ENCODE measurements at regions not wholly inside any gene's neighbourhood (a gene's known extent, or its start where the extent isn't known, plus 50 kb on each side); places are given as distances from the start of the nearest gene placed in this dataset.

- TF ChIP-seq CTCF (IDR thresholded peaks at IDR 0.05; ENCODE audit: low read depth, low read length): no peak
- H3K4me3 ChIP-seq (ENCODE audit: low read depth, low read length): no peak overlapping the region
Measured at GRCh38 chr4:124468360-124468759, 244.2 kb downstream of the ANKRD50 start.

GRCh38 chr4:124469981-124470380, 242.6 kb downstream of the ANKRD50 start:
- TF ChIP-seq CTCF (IDR thresholded peaks at IDR 0.05; ENCODE audit: low read depth, low read length): no peak
- H3K4me3 ChIP-seq (ENCODE audit: low read depth, low read length): no peak overlapping the region

GRCh38 chr4:124478470-124478869, 234.1 kb downstream of the ANKRD50 start:
- TF ChIP-seq CTCF (IDR thresholded peaks at IDR 0.05; ENCODE audit: low read depth, low read length): no peak
- H3K4me3 ChIP-seq (ENCODE audit: low read depth, low read length): no peak overlapping the region

GRCh38 chr4:124480061-124480460, 232.5 kb downstream of the ANKRD50 start:
- H3K4me3 ChIP-seq (ENCODE audit: low read depth, low read length): no peak overlapping the region
- no peak for TF ChIP-seq CTCF (IDR thresholded peaks at IDR 0.05; ENCODE audit: low read depth, low read length)

GRCh38 chr4:124481123-124481522, 231.4 kb downstream of the ANKRD50 start:
- TF ChIP-seq CTCF (IDR thresholded peaks at IDR 0.05; ENCODE audit: low read depth, low read length): no peak
- H3K4me3 ChIP-seq (ENCODE audit: low read depth, low read length): no peak overlapping the region

- no peak for TF ChIP-seq CTCF (IDR thresholded peaks at IDR 0.05; ENCODE audit: low read depth, low read length)
- no peak overlapping the region for H3K4me3 ChIP-seq (ENCODE audit: low read depth, low read length)
Measured at GRCh38 chr4:124483048-124483906, 229.3 kb downstream of the ANKRD50 start.

GRCh38 chr4:124484008-124484407, 228.5 kb downstream of the ANKRD50 start:
- no peak overlapping the region for H3K4me3 ChIP-seq (ENCODE audit: low read depth, low read length)
- TF ChIP-seq CTCF (IDR thresholded peaks at IDR 0.05; ENCODE audit: low read depth, low read length): no peak
